A673 (cell line): ENCODE measurements at regions not wholly inside any gene's neighbourhood (a gene's known extent, or its start where the extent isn't known, plus 50 kb on each side); places are given as distances from the start of the nearest gene placed in this dataset.
"Not testable (repeated sequence)": the region's sequence is repeated elsewhere in the genome, so short reads cannot be mapped to it uniquely, and the experiment has no call there.

Source experiments
- BruUV-seq: library from RNA; stranded (reverse); fragments of 400-500 nt; replicated peaks from 2 replicates; lab custom pipeline; 2021; lab: Mats Ljungman, UMichigan
- CTCF ChIA-PET: fragments of 300-600 bp; sonication (Branson Sonifier 250); formaldehyde crosslinking; loops from one replicate; lab custom pipeline; 2022; ENCODE audit warnings: antibody characterized with exemption; lab: Charles Lee
- POLR2A ChIA-PET: fragments of 300-600 bp; sonication (Branson Sonifier 250); formaldehyde crosslinking; loops from one replicate; lab custom pipeline; 2022; ENCODE audit warnings: antibody characterized with exemption; ENCODE audit not compliant: low non-redundant PET; lab: Charles Lee
- DNase-seq: peaks from one replicate; pipeline ENCODE4 v3.0.0-alpha.2; 2015; ENCODE audit warnings: low spot score
- H3K27ac ChIP-seq: fragments of 200-600 bp; sonication (generic); 2 replicates; pipeline ENCODE4 v1.5.1; 2016; ENCODE audit warnings: mixed run types, low read depth, mild to moderate bottlenecking, mixed read lengths, antibody characterized with exemption, low read length; ENCODE audit not compliant: poor library complexity, severe bottlenecking
- H3K27me3 ChIP-seq: fragments of 200-600 bp; sonication (generic); replicated peaks from 2 replicates; pipeline ENCODE4 v1.6.1; 2017; ENCODE audit warnings: mixed run types, low read depth, mild to moderate bottlenecking, mixed read lengths, antibody characterized with exemption, low read length; ENCODE audit not compliant: insufficient read depth, poor library complexity
- H3K36me3 ChIP-seq: fragments of 200-600 bp; sonication (generic); 2 replicates; pipeline ENCODE4 v1.6.1; 2016; ENCODE audit warnings: mixed run types, mild to moderate bottlenecking, mixed read lengths, antibody characterized with exemption, low read length; ENCODE audit not compliant: insufficient read depth, poor library complexity, severe bottlenecking
- H3K4me1 ChIP-seq: fragments of 200-600 bp; sonication (generic); 2 replicates; pipeline ENCODE4 v1.6.1; 2017; ENCODE audit warnings: mixed run types, mild to moderate bottlenecking, mixed read lengths, antibody characterized with exemption, low read length; ENCODE audit not compliant: insufficient read depth, poor library complexity, severe bottlenecking
- H3K4me3 ChIP-seq: fragments of 200-600 bp; sonication (generic); 2 replicates; pipeline ENCODE4 v1.5.1; 2016; ENCODE audit warnings: low read depth, mixed run types, mild to moderate bottlenecking, mixed read lengths, low read length; ENCODE audit not compliant: poor library complexity, severe bottlenecking
- H3K9me3 ChIP-seq: fragments of 200-600 bp; sonication (generic); 2 replicates; pipeline ENCODE4 v1.6.1; 2016; ENCODE audit warnings: mixed run types, low read depth, mild to moderate bottlenecking, mixed read lengths, antibody characterized with exemption, low read length; ENCODE audit not compliant: poor library complexity, severe bottlenecking
- EZH2 ChIP-seq: fragments of 200-600 bp; sonication (generic); IDR thresholded peaks from 2 replicates; pipeline ENCODE4 v1.6.1; 2017; ENCODE audit warnings: borderline replicate concordance, low read depth, mild to moderate bottlenecking, mixed read lengths, antibody characterized with exemption, low read length; ENCODE audit not compliant: poor library complexity, severe bottlenecking
- intact Hi-C: fragments of 100-400 bp; cut with micrococcal nuclease; formaldehyde crosslinking; loops from one replicate; pipeline ENCODE4 v1.10.0; 2022; ENCODE audit not compliant: unreplicated experiment
- TF ChIP-seq, protein P1 (sequence below): fragments of 300-800, 200-600 bp; sonication (generic); conservative IDR thresholded peaks from 2 replicates; pipeline ENCODE4 v1.5.1; 2017; ENCODE audit warnings: low read depth, mild to moderate bottlenecking, antibody characterized with exemption, low read length, moderate library complexity, mixed read lengths

- ChIA-PET CTCF (no interaction called here), POLR2A (no interaction called here)
- H3K4me1 ChIP-seq, result peaks cover 5% of the 10 kb centered on the region
- H3K27me3 ChIP-seq, result no peaks in the 10 kb centered on the region
- no peaks in the 10 kb centered on the region for H3K36me3 ChIP-seq
- no peak overlapping the region for H3K4me3 ChIP-seq
- BruUV-seq, result no TSS peak
- DNase-seq, result no peak
- TF ChIP-seq EZH2, result no peak
- TF ChIP-seq, protein P1, sequence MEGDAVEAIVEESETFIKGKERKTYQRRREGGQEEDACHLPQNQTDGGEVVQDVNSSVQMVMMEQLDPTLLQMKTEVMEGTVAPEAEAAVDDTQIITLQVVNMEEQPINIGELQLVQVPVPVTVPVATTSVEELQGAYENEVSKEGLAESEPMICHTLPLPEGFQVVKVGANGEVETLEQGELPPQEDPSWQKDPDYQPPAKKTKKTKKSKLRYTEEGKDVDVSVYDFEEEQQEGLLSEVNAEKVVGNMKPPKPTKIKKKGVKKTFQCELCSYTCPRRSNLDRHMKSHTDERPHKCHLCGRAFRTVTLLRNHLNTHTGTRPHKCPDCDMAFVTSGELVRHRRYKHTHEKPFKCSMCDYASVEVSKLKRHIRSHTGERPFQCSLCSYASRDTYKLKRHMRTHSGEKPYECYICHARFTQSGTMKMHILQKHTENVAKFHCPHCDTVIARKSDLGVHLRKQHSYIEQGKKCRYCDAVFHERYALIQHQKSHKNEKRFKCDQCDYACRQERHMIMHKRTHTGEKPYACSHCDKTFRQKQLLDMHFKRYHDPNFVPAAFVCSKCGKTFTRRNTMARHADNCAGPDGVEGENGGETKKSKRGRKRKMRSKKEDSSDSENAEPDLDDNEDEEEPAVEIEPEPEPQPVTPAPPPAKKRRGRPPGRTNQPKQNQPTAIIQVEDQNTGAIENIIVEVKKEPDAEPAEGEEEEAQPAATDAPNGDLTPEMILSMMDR, result no peak
- intact Hi-C loops, result no loop called here
- H3K9me3 ChIP-seq, result no peaks in the 10 kb centered on the region
- no peak overlapping the region for H3K27ac ChIP-seq
These were observed 968.7 kb downstream of the EPHA3 start for GRCh38 chr3:90076136-90076535.

DNA sequence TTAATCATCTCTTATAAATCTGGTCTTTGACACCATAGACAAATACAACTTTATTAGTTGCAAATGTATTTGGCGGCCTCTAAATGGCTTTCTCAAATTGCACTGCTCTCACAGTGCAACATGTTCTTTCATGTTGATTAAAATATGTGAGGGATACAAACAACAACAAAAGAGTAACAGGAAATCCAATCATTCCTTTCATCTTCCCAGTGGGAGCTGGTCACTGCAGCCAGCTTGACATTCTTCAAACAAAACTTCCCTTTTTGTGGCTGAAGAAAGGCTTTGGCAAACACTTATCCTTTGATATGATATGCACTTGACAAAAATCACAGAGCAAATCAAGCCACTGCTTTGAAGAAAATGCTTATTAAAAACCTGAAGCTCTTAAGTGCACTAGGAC is 973.6 kb downstream of the EPHA3 start:
- no peak overlapping the region for H3K4me3 ChIP-seq
- POLR2A ChIA-PET, result no interaction called here

DNA sequence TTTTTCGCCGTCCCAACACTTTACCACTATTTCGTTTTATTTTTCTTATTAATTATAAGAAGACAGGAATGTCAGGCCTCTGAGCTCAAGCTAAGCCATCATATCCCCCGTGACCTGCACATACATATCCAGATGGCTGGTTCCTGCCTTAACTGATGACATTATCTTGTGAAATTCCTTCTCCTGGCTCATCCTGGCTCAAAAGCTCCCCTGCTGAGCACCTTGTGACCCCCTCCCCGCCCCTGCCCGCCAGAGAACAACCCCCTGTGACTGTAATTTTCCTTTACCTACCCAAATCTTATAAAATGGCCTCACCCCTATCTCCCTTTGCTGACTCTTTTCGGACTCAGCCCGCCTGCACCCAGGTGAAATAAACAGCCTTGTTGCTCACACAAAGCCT is 978.9 kb downstream of the EPHA3 start:
- H3K9me3 ChIP-seq, H3K27ac ChIP-seq, intact Hi-C loops, H3K4me1 ChIP-seq, CTCF ChIA-PET, POLR2A ChIA-PET, H3K36me3 ChIP-seq, H3K4me3 ChIP-seq, DNase-seq, H3K27me3 ChIP-seq, BruUV-seq: not testable (repeated sequence)

More for the DNA sequence above, 973.6 kb downstream of the EPHA3 start:
- peak; percentile 15 for DNase-seq
- BruUV-seq, result no TSS peak
- no peak for TF ChIP-seq EZH2
- TF ChIP-seq, protein P1, result no peak
- H3K27ac ChIP-seq, result no peak overlapping the region
- intact Hi-C loops, result no loop called here
- no peaks in the 10 kb centered on the region for H3K36me3 ChIP-seq
- no peaks in the 10 kb centered on the region for H3K9me3 ChIP-seq
- CTCF ChIA-PET, result no interaction called here
- H3K4me1 ChIP-seq, result peaks cover 5% of the 10 kb centered on the region
- H3K27me3 ChIP-seq, result no peaks in the 10 kb centered on the region

GRCh38 chr3:90087703-90088102 is 980.3 kb downstream of the EPHA3 start:
- H3K4me3 ChIP-seq, result no peak overlapping the region
- intact Hi-C loops, result no loop called here
- no peaks in the 10 kb centered on the region for H3K36me3 ChIP-seq
- ChIA-PET CTCF (interaction anchor here (0.9 kb wide), 1 partner anchor 37 kb away, joined by 4 read pairs; no protein-coding TSS in a partner anchor), POLR2A (no interaction called here)
- TF ChIP-seq, protein P1, result no peak
- no peak for TF ChIP-seq EZH2
- H3K27ac ChIP-seq, result no peak overlapping the region
- no TSS peak for BruUV-seq
- no peaks in the 10 kb centered on the region for H3K27me3 ChIP-seq
- DNase-seq, result no peak
- H3K4me1 ChIP-seq, result peaks cover 19% of the 10 kb centered on the region
- no peaks in the 10 kb centered on the region for H3K9me3 ChIP-seq
